GM23338 (cell line): ENCODE measurements at regions not wholly inside any gene's neighbourhood (a gene's known extent, or its start where the extent isn't known, plus 50 kb on each side); places are given as distances from the start of the nearest gene placed in this dataset.

Experiments
- ATAC-seq: fragments of 200-7000 bp; cut with Tn5 transposase; 3 replicates; pipeline ENCODE4 v1.9.1; 2020
- DNase-seq: peaks from one replicate; pipeline ENCODE4 v3.0.0-alpha.2; 2015; ENCODE audit warnings: low spot score
- H2AFZ ChIP-seq: fragments of 200-600 bp; sonication (generic); 2 replicates; pipeline ENCODE4 v1.8.0; 2016; ENCODE audit warnings: antibody characterized with exemption, mild to moderate bottlenecking, moderate library complexity
- H3F3A ChIP-seq: fragments of 200-600 bp; sonication (generic); replicated peaks from 2 replicates; pipeline ENCODE4 v1.8.0; 2017; ENCODE audit warnings: antibody characterized with exemption, mixed run types, low read depth
- H3K27ac ChIP-seq: fragments of 200-600 bp; sonication (generic); 2 replicates; pipeline ENCODE4 v1.6.1; 2016; ENCODE audit warnings: low read depth
- H3K27me3 ChIP-seq: fragments of 200-600 bp; sonication (generic); 2 replicates; pipeline ENCODE4 v1.8.0; 2016; ENCODE audit warnings: mild to moderate bottlenecking, mixed run types, moderate library complexity; ENCODE audit not compliant: insufficient read depth
- H3K36me3 ChIP-seq: fragments of 200-600 bp; sonication (generic); 2 replicates; pipeline ENCODE4 v1.8.0; 2016; ENCODE audit warnings: mild to moderate bottlenecking; ENCODE audit not compliant: insufficient read depth
- H3K4me1 ChIP-seq: fragments of 200-600 bp; sonication (generic); 2 replicates; pipeline ENCODE4 v1.8.0; 2016; ENCODE audit warnings: mild to moderate bottlenecking, moderate library complexity; ENCODE audit not compliant: insufficient read depth
- H3K4me2 ChIP-seq: fragments of 200-600 bp; sonication (generic); 2 replicates; pipeline ENCODE4 v1.7.1; 2017; ENCODE audit warnings: mixed run types
- H3K4me3 ChIP-seq: fragments of 200-600 bp; sonication (generic); 2 replicates; pipeline ENCODE4 v1.6.1; 2016; ENCODE audit warnings: mixed run types
- H3K79me2 ChIP-seq: fragments of 200-600 bp; sonication (generic); replicated peaks from 2 replicates; pipeline ENCODE4 v1.8.0; 2017; ENCODE audit warnings: mild to moderate bottlenecking; ENCODE audit not compliant: insufficient read depth
- H3K9me2 ChIP-seq: fragments of 200-600 bp; sonication (generic); 2 replicates; pipeline ENCODE4 v1.8.0; 2017; ENCODE audit not compliant: insufficient read depth
- H4K20me1 ChIP-seq: fragments of 200-600 bp; sonication (generic); replicated peaks from 2 replicates; pipeline ENCODE4 v1.8.0; 2017; ENCODE audit warnings: mild to moderate bottlenecking; ENCODE audit not compliant: insufficient read depth
- H3K27ac Mint-ChIP-seq: 2 replicates; pipeline ENCODE4 v1.8.0; 2020; ENCODE audit warnings: inconsistent platforms, mild to moderate bottlenecking, moderate library complexity, mixed read lengths
- H3K27me3 Mint-ChIP-seq: 3 replicates; pipeline ENCODE4 v1.8.0; 2022; ENCODE audit warnings: low read depth, mild to moderate bottlenecking, moderate library complexity, mixed read lengths, inconsistent platforms; ENCODE audit not compliant: insufficient read depth, poor library complexity
- H3K36me3 Mint-ChIP-seq: 3 replicates; pipeline ENCODE4 v1.8.0; 2021; ENCODE audit warnings: low read depth, mild to moderate bottlenecking, inconsistent platforms, moderate library complexity, mixed read lengths
- H3K4me1 Mint-ChIP-seq: 3 replicates; pipeline ENCODE4 v1.8.0; 2020; ENCODE audit warnings: mild to moderate bottlenecking, inconsistent platforms, mixed read lengths
- H3K4me3 Mint-ChIP-seq: 3 replicates; pipeline ENCODE4 v1.8.0; 2021; ENCODE audit warnings: moderate library complexity, mild to moderate bottlenecking, inconsistent platforms, mixed read lengths
- H3K9me3 Mint-ChIP-seq: 3 replicates; pipeline ENCODE4 v1.8.0; 2020; ENCODE audit warnings: moderate library complexity, mild to moderate bottlenecking, inconsistent platforms, mixed read lengths
- CTCF ChIP-seq, 2 experiments: fragments of 200-600 bp in 1 of 2; sonication (generic) in 1 of 2; conservative IDR thresholded peaks; 2 replicates each; pipeline versions ENCODE4 v1.5.1 to v1.6.1; 2016 to 2017; ENCODE audit warnings: antibody characterized with exemption in 2 of 2, low read depth in 2 of 2, mild to moderate bottlenecking in 2 of 2, moderate library complexity in 1 of 2
- EZH2 ChIP-seq: fragments of 200-600 bp; sonication (generic); IDR thresholded peaks from one replicate; pipeline ENCODE4 v1.8.0; 2017; ENCODE audit warnings: antibody characterized with exemption, mild to moderate bottlenecking, low read depth; ENCODE audit not compliant: unreplicated experiment
- EZH2phosphoT487 ChIP-seq: fragments of 200-600 bp; sonication (generic); IDR thresholded peaks from one replicate; pipeline ENCODE4 v1.8.1; 2018; ENCODE audit warnings: antibody characterized with exemption; ENCODE audit not compliant: unreplicated experiment
- JUNB ChIP-seq: IDR thresholded peaks from one replicate; pipeline ENCODE4 v1.6.1; 2016; ENCODE audit warnings: antibody characterized with exemption; ENCODE audit not compliant: unreplicated experiment
- NANOG ChIP-seq: IDR thresholded peaks from 2 replicates; pipeline ENCODE4 v1.6.1; 2016; ENCODE audit warnings: antibody characterized with exemption, borderline replicate concordance
- POLR2AphosphoS5 ChIP-seq: IDR thresholded peaks from 2 replicates; pipeline ENCODE4 v1.6.1; 2016; ENCODE audit warnings: antibody characterized with exemption, low read depth
- REST ChIP-seq: IDR thresholded peaks from one replicate; pipeline ENCODE4 v1.6.1; 2018; ENCODE audit warnings: antibody characterized with exemption; ENCODE audit not compliant: unreplicated experiment

- Mint-ChIP-seq H3K4me1 (peaks cover 11% of the 10 kb centered on the region), H3K4me3 (no peak overlapping the region), H3K27me3 (peaks cover 9% of the 10 kb centered on the region), H3K9me3 (no peaks in the 10 kb centered on the region), H3K36me3 (no peaks in the 10 kb centered on the region), H3K27ac (no peak overlapping the region)
- DNase-seq (no peak), ATAC-seq (no peak)
- peaks cover 12% of the 10 kb centered on the region; the same call in 1 of the 2 replicates for H3K4me1 ChIP-seq
- H3K27ac ChIP-seq: no peak overlapping the region
- H4K20me1 ChIP-seq: no peaks in the 10 kb centered on the region
- H3K79me2 ChIP-seq: no peaks in the 10 kb centered on the region
- H3K27me3 ChIP-seq: no peaks in the 10 kb centered on the region
- no peak for TF ChIP-seq REST
- no peak for TF ChIP-seq EZH2
- no peak for TF ChIP-seq POLR2AphosphoS5
- no peak for TF ChIP-seq EZH2phosphoT487
- no peak for TF ChIP-seq NANOG
- no peaks in the 10 kb centered on the region for H3K9me2 ChIP-seq
- no peak overlapping the region for H3K4me2 ChIP-seq
- H3F3A ChIP-seq: no peaks in the 10 kb centered on the region
- no peak overlapping the region for H2AFZ ChIP-seq
- H3K4me3 ChIP-seq: no peak overlapping the region
- H3K36me3 ChIP-seq: no peaks in the 10 kb centered on the region
These were observed 105.2 kb upstream of the DLX2 start for GRCh38 chr2:172207911-172208310.

GRCh38 chr2:172208791-172209325 lies 106.2 kb upstream of the DLX2 start:
- Mint-ChIP-seq H3K4me3 (no peak overlapping the region), H3K4me1 (peaks cover 19% of the 10 kb centered on the region), H3K27me3 (peaks cover 9% of the 10 kb centered on the region), H3K36me3 (no peaks in the 10 kb centered on the region), H3K27ac (no peak overlapping the region), H3K9me3 (no peaks in the 10 kb centered on the region)
- Histone ChIP-seq H3K36me3 (no peaks in the 10 kb centered on the region), H3F3A (no peaks in the 10 kb centered on the region), H4K20me1 (no peaks in the 10 kb centered on the region), H3K27me3 (no peaks in the 10 kb centered on the region), H3K79me2 (no peaks in the 10 kb centered on the region), H2AFZ (peak overlapping the region; percentile 80), H3K27ac (no peak overlapping the region), H3K4me1 (peaks cover 13% of the 10 kb centered on the region), H3K4me3 (no peak overlapping the region), H3K9me2 (no peaks in the 10 kb centered on the region), H3K4me2 (no peak overlapping the region)
- no peak for DNase-seq
- ATAC-seq: no peak
- no peak for TF ChIP-seq JUNB
- TF ChIP-seq CTCF (conservative IDR thresholded peaks at IDR 0.05; ENCODE audit: low read depth in 2 of 2): 0 out of 4 replicates have a peak, but pooled peaks of 1 of the 2 experiments have one; percentile 7
